ENCODE measurements at regions not wholly inside any gene's neighbourhood (a gene's known extent, or its start where the extent isn't known, plus 50 kb on each side); places are given as distances from the start of the nearest gene placed in this dataset.

DNA sequence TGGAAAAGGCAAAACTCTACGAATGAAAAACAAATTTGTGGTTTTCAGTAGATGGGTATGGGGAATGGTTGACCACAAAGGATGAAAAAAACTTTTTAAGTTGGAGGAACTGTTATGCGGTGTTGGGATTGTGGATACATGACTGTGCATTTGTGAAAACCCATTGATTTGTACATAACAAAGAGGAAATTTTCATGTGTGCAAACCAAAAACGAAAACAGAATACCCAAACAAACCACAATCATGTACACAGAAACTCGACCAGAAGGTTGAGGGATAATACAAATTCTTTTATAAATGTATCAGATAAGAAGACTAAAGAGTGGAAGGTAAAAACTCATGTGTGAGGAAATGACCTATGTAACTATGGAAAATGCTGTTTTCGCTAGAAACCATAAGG lies 1012.4 kb downstream of the CDH18 start:
- no peak for TF ChIP-seq YY1 (IDR thresholded peaks at IDR 0.05; ENCODE audit: insufficient read depth, insufficient read length)
- TF ChIP-seq SUZ12 (IDR thresholded peaks at IDR 0.05; ENCODE audit: extremely low read depth, insufficient read depth, insufficient read length): no peak
- TF ChIP-seq ZNF274 (IDR thresholded peaks at IDR 0.05; ENCODE audit: low read depth, low read length): no peak
- DNase-seq (ENCODE audit: low read depth, low spot score): no peak
- no peaks in the 10 kb centered on the region for H3K4me1 ChIP-seq (ENCODE audit: insufficient read depth, insufficient read length)
- no peak overlapping the region for H3K4me3 ChIP-seq (ENCODE audit: insufficient read length, low read depth)
- H3K9me3 ChIP-seq (ENCODE audit: insufficient read depth, low read length): no peaks in the 10 kb centered on the region
- no peaks in the 10 kb centered on the region for H3K27me3 ChIP-seq (ENCODE audit: insufficient read depth, insufficient read length)
- no peaks in the 10 kb centered on the region for H3K36me3 ChIP-seq (ENCODE audit: insufficient read depth, insufficient read length, low read length)
- H3K9ac ChIP-seq (ENCODE audit: insufficient read length, low read depth): no peak overlapping the region

DNA sequence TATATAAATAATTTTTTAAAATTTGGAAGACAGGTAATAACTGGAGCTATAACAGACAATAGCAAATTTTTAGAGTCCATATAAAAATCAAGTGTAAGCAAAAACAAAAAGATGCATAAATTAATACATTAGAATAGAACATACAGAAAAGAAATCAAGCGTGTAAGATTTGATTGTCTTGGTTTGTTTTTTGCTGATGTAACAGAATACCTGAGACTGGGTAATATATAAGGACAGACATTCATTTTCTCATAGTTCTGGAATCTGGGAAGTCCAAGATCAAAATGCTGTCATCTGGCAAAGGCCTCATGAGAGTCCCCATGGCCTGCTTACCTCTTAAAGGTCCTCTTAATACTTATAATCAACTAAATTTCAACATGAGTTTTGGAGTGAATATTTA lies 1010.1 kb downstream of the CDH18 start:
- Histone ChIP-seq H3K9ac (ENCODE audit: insufficient read length, low read depth) (no peak overlapping the region), H3K27me3 (ENCODE audit: insufficient read depth, insufficient read length) (no peaks in the 10 kb centered on the region), H3K4me1 (ENCODE audit: insufficient read depth, insufficient read length) (no peaks in the 10 kb centered on the region), H3K36me3 (ENCODE audit: insufficient read depth, insufficient read length, low read length) (no peaks in the 10 kb centered on the region), H3K9me3 (ENCODE audit: insufficient read depth, low read length) (no peaks in the 10 kb centered on the region), H3K4me3 (ENCODE audit: insufficient read length, low read depth) (no peak overlapping the region)
- TF ChIP-seq YY1 (IDR thresholded peaks at IDR 0.05; ENCODE audit: insufficient read depth, insufficient read length) (no peak), SUZ12 (IDR thresholded peaks at IDR 0.05; ENCODE audit: extremely low read depth, insufficient read depth, insufficient read length) (no peak), ZNF274 (IDR thresholded peaks at IDR 0.05; ENCODE audit: low read depth, low read length) (no peak)
- DNase-seq (ENCODE audit: low read depth, low spot score): no peak

DNA sequence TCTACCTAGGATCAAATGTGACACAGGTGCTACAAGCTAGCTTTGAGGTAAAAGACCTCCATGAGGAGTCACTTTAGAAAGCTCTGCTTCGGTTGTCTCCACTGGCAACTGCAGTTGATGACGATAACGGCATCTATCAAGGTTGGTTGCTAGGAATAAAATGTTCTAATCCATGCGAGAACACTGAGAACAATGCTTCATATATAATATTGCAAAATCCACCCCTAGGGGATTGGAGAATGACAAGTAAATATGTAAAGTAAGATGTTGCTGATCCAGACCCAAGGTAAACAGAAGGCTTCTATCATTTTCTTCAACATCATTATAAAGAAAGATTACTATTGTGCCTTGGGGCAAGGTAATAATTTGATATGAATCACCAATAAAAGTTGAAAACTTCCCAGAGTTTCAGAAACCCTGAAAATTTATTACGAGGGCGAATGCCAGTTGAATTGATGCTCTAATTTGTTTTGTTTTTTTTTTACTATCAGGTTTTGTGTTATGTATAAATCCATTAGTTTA lies 1003.4 kb downstream of the CDH18 start:
- H3K27me3 ChIP-seq (ENCODE audit: insufficient read depth, insufficient read length): no peaks in the 10 kb centered on the region
- DNase-seq (ENCODE audit: low read depth, low spot score): no peak
- H3K4me3 ChIP-seq (ENCODE audit: insufficient read length, low read depth): no peak overlapping the region
- H3K4me1 ChIP-seq (ENCODE audit: insufficient read depth, insufficient read length): no peaks in the 10 kb centered on the region
- no peak overlapping the region for H3K9ac ChIP-seq (ENCODE audit: insufficient read length, low read depth)
- no peak for TF ChIP-seq ZNF274 (IDR thresholded peaks at IDR 0.05; ENCODE audit: low read depth, low read length)
- no peak for TF ChIP-seq SUZ12 (IDR thresholded peaks at IDR 0.05; ENCODE audit: extremely low read depth, insufficient read depth, insufficient read length)
- TF ChIP-seq YY1 (IDR thresholded peaks at IDR 0.05; ENCODE audit: insufficient read depth, insufficient read length): no peak
- no peaks in the 10 kb centered on the region for H3K36me3 ChIP-seq (ENCODE audit: insufficient read depth, insufficient read length, low read length)
- H3K9me3 ChIP-seq (ENCODE audit: insufficient read depth, low read length): no peaks in the 10 kb centered on the region

DNA sequence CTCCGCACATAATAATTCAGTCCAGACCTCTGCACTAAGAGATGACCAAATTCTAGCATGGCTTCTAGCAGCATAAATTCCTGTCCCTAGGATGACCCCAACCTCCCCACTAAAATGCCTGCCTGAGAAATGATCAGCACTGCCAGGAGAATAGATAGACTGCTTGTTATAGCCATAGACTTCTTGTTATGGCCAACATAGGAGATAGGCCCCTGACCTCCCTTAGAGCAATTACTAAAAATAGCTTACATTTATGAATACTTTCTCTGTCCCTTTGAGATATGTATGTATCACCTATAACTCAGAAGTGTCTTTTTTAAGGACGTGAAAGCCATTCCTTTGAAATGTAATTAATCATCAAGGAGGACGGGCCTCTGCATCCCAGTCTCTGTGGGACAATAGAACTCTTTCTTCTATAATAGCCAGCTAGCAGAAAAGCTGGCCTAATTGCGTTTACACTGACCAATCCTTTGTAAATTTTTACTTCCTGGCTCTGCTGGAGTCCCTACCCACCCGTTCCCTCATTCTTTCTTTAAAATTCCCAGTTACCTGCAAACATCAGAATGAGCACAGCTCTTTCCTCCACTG lies 1002.7 kb downstream of the CDH18 start:
- DNase-seq (ENCODE audit: low read depth, low spot score): peak; percentile 3

DNA sequence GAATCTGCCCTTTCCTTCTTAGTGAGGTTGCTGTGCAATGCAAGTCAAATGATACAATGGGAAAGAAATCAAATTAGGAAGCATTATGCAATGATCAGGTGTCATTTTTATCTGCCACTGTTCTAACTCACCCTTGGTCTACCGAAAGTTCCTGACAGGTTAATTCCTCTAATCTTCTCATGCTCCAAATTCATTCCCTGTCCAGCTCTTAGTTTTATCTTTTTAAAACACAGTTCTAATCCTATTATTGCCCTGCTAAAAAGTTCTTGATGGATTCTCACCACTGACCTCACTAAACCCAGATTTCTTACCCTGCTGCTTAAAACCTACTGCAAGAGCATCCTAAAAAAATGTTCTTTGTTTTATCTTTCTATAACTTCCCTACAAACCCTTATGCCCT lies 1000.9 kb downstream of the CDH18 start:
- no peak for TF ChIP-seq YY1 (IDR thresholded peaks at IDR 0.05; ENCODE audit: insufficient read depth, insufficient read length)
- TF ChIP-seq SUZ12 (IDR thresholded peaks at IDR 0.05; ENCODE audit: extremely low read depth, insufficient read depth, insufficient read length): no peak
- TF ChIP-seq ZNF274 (IDR thresholded peaks at IDR 0.05; ENCODE audit: low read depth, low read length): no peak
- H3K9me3 ChIP-seq (ENCODE audit: insufficient read depth, low read length): no peaks in the 10 kb centered on the region
- no peaks in the 10 kb centered on the region for H3K4me1 ChIP-seq (ENCODE audit: insufficient read depth, insufficient read length)
- no peaks in the 10 kb centered on the region for H3K36me3 ChIP-seq (ENCODE audit: insufficient read depth, insufficient read length, low read length)
- no peaks in the 10 kb centered on the region for H3K27me3 ChIP-seq (ENCODE audit: insufficient read depth, insufficient read length)
- no peak for DNase-seq (ENCODE audit: low read depth, low spot score)
- H3K4me3 ChIP-seq (ENCODE audit: insufficient read length, low read depth): no peak overlapping the region
- H3K9ac ChIP-seq (ENCODE audit: insufficient read length, low read depth): no peak overlapping the region

More for the DNA sequence above, 1002.7 kb downstream of the CDH18 start:
- Histone ChIP-seq H3K36me3 (ENCODE audit: insufficient read depth, insufficient read length, low read length) (no peaks in the 10 kb centered on the region), H3K9ac (ENCODE audit: insufficient read length, low read depth) (no peak overlapping the region), H3K4me3 (ENCODE audit: insufficient read length, low read depth) (no peak overlapping the region), H3K9me3 (ENCODE audit: insufficient read depth, low read length) (no peaks in the 10 kb centered on the region), H3K4me1 (ENCODE audit: insufficient read depth, insufficient read length) (no peaks in the 10 kb centered on the region), H3K27me3 (ENCODE audit: insufficient read depth, insufficient read length) (no peaks in the 10 kb centered on the region)
- TF ChIP-seq ZNF274 (IDR thresholded peaks at IDR 0.05; ENCODE audit: low read depth, low read length): no peak
- TF ChIP-seq YY1 (IDR thresholded peaks at IDR 0.05; ENCODE audit: insufficient read depth, insufficient read length): no peak
- TF ChIP-seq SUZ12 (IDR thresholded peaks at IDR 0.05; ENCODE audit: extremely low read depth, insufficient read depth, insufficient read length): no peak

DNA sequence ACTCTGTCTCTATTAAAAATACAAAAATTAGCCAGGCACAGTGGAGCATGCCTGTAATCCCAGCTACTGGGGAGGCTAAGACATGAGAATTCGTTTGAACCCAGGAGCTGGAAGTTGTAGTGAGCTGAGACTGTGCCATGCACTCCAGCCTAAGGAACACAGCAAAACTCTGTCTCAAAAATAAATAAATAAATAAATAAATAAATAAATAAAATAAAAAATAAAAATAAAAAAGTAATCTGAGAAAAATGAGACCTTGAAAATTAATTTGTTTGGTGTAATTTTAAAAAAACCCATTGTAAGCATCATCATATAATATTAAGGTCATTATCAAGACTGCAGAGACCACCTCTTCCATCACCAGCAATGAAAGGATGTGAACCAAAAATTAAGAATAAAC lies 997.1 kb downstream of the CDH18 start:
- no peaks in the 10 kb centered on the region for H3K4me1 ChIP-seq (ENCODE audit: insufficient read depth, insufficient read length)
- H3K36me3 ChIP-seq (ENCODE audit: insufficient read depth, insufficient read length, low read length): no peaks in the 10 kb centered on the region
- H3K9me3 ChIP-seq (ENCODE audit: insufficient read depth, low read length): no peaks in the 10 kb centered on the region
- H3K9ac ChIP-seq (ENCODE audit: insufficient read length, low read depth): no peak overlapping the region
- H3K4me3 ChIP-seq (ENCODE audit: insufficient read length, low read depth): no peak overlapping the region
- TF ChIP-seq ZNF274 (IDR thresholded peaks at IDR 0.05; ENCODE audit: low read depth, low read length) (no peak), YY1 (IDR thresholded peaks at IDR 0.05; ENCODE audit: insufficient read depth, insufficient read length) (no peak)
- DNase-seq (ENCODE audit: low read depth, low spot score): no peak
- H3K27me3 ChIP-seq (ENCODE audit: insufficient read depth, insufficient read length): no peaks in the 10 kb centered on the region

DNA sequence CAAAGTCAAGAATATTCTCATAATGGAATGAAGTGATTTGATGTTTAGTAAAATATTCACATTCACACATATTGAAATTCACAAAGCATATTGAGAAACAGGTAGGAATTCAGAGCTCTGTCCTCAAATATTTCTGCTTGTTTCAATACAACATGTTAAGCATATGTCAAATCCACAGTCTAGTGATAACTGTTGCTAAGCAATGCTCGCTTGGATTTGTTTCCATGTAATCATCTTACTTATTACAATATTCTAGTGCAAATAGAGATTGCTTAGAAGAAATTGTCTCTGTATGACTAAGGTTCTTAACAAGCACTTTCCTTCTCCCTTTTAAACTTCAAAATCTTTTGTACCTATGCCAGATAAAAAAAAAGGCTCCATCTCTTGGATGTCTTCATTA lies 995.7 kb downstream of the CDH18 start:
- Histone ChIP-seq H3K4me3 (ENCODE audit: insufficient read length, low read depth) (no peak overlapping the region), H3K9me3 (ENCODE audit: insufficient read depth, low read length) (no peaks in the 10 kb centered on the region), H3K9ac (ENCODE audit: insufficient read length, low read depth) (no peak overlapping the region), H3K4me1 (ENCODE audit: insufficient read depth, insufficient read length) (no peaks in the 10 kb centered on the region), H3K36me3 (ENCODE audit: insufficient read depth, insufficient read length, low read length) (no peaks in the 10 kb centered on the region), H3K27me3 (ENCODE audit: insufficient read depth, insufficient read length) (no peaks in the 10 kb centered on the region)
- TF ChIP-seq YY1 (IDR thresholded peaks at IDR 0.05; ENCODE audit: insufficient read depth, insufficient read length): no peak
- TF ChIP-seq ZNF274 (IDR thresholded peaks at IDR 0.05; ENCODE audit: low read depth, low read length): no peak
- no peak for TF ChIP-seq SUZ12 (IDR thresholded peaks at IDR 0.05; ENCODE audit: extremely low read depth, insufficient read depth, insufficient read length)
- no peak for DNase-seq (ENCODE audit: low read depth, low spot score)

Data from NT2/D1 (cell line).